OCI-LY7 (cell line): ENCODE measurements at regions not wholly inside any gene's neighbourhood (a gene's known extent, or its start where the extent isn't known, plus 50 kb on each side); places are given as distances from the start of the nearest gene placed in this dataset.

Source experiments
- CTCF ChIP-seq: fragments of 200-600 bp; sonication (generic); conservative IDR thresholded peaks from 2 replicates; pipeline ENCODE4 v1.5.1; 2014; ENCODE audit warnings: mild to moderate bottlenecking, antibody characterized with exemption, low read length, moderate library complexity, mixed read lengths
- EZH2phosphoT487 ChIP-seq: fragments of 200-600 bp; sonication (generic); IDR thresholded peaks from 2 replicates; pipeline ENCODE4 v1.6.1; 2018; ENCODE audit warnings: low read depth, borderline replicate concordance, mild to moderate bottlenecking, mixed run types, antibody characterized with exemption, low read length, moderate library complexity, mixed read lengths

DNA sequence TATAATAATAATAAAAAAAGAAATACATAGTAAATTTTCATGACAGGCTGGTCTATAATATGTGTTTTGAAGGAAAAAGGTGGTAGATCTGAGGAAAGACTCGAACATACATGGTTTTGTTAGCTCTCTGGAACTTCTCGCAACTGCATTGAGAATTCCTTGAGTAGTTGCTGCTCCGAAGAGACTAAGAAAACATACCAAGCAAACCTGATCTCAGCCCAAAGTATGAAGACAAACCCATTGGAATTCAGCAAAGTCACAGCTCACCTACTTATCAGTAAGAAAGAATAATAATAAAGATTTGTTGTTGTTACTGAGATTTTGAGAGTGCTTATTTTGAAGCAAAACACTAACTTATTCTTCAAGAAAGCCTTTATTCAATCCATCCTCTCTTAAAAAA lies 1107.1 kb upstream of the EYS start:
- TF ChIP-seq CTCF: no peak
- TF ChIP-seq EZH2phosphoT487: no peak
